GM18498 (cell line): ENCODE measurements at regions not wholly inside any gene's neighbourhood (a gene's known extent, or its start where the extent isn't known, plus 50 kb on each side); places are given as distances from the start of the nearest gene placed in this dataset.

Source experiments
- ATAC-seq: cut with Tn5 transposase; IDR thresholded peaks from one replicate; pipeline ENCODE4 v1.9.1; 2021; ENCODE audit warnings: mild to moderate bottlenecking, moderate library complexity; ENCODE audit not compliant: unreplicated experiment

- ATAC-seq: no peak
These were observed 49.9 kb upstream of the TOP1 start for GRCh38 chr20:40978761-40979160.
